GM18907 (cell line): ENCODE measurements at regions not wholly inside any gene's neighbourhood (a gene's known extent, or its start where the extent isn't known, plus 50 kb on each side); places are given as distances from the start of the nearest gene placed in this dataset.
A peak's percentile ranks its signal among the peaks of the same experiment; 100 is the strongest.

ENCODE experiments used
- ATAC-seq: cut with Tn5 transposase; IDR thresholded peaks from one replicate; pipeline ENCODE4 v1.9.1; 2021; ENCODE audit warnings: mild to moderate bottlenecking, moderate library complexity; ENCODE audit not compliant: unreplicated experiment

GRCh38 chr18:77650799-77651385, 401.2 kb downstream of the GALR1 start:
- ATAC-seq = peak; percentile 87

GRCh38 chr18:77651441-77651840, 401.8 kb downstream of the GALR1 start:
- ATAC-seq = no peak

- ATAC-seq = no peak
Measured at GRCh38 chr18:77653792-77654191, 404.1 kb downstream of the GALR1 start.

- ATAC-seq = no peak
Measured at GRCh38 chr18:77654302-77654701, 404.7 kb downstream of the GALR1 start.

GRCh38 chr18:77657651-77658298, 408.1 kb downstream of the GALR1 start:
- no peak for ATAC-seq

GRCh38 chr18:77658299-77658662, 408.6 kb downstream of the GALR1 start:
- ATAC-seq = no peak

- ATAC-seq = no peak
Measured at GRCh38 chr18:77658751-77659448, 409.3 kb downstream of the GALR1 start.

GRCh38 chr18:77666613-77667012, 417.0 kb downstream of the GALR1 start:
- ATAC-seq = no peak

GRCh38 chr18:77668219-77668618, 418.6 kb downstream of the GALR1 start:
- no peak for ATAC-seq

- no peak for ATAC-seq
Measured at GRCh38 chr18:77669331-77669730, 419.7 kb downstream of the GALR1 start.

GRCh38 chr18:77671456-77672167, 422.0 kb downstream of the GALR1 start:
- ATAC-seq = no peak

GRCh38 chr18:77676910-77677309, 427.3 kb downstream of the GALR1 start:
- ATAC-seq = no peak

- no peak for ATAC-seq
Measured at GRCh38 chr18:77677536-77677935, 427.9 kb downstream of the GALR1 start.

- ATAC-seq = no peak
Measured at GRCh38 chr18:77679869-77680268, 430.2 kb downstream of the GALR1 start.

- no peak for ATAC-seq
Measured at GRCh38 chr18:77700051-77700450, 450.4 kb downstream of the GALR1 start.

GRCh38 chr18:77701977-77702376, 452.3 kb downstream of the GALR1 start:
- no peak for ATAC-seq

- ATAC-seq = no peak
Measured at GRCh38 chr18:77702686-77703085, 453.0 kb downstream of the GALR1 start.

- ATAC-seq = no peak
Measured at GRCh38 chr18:77705301-77705700, 455.7 kb downstream of the GALR1 start.

GRCh38 chr18:77708826-77709506, 459.3 kb downstream of the GALR1 start:
- ATAC-seq = peak; percentile 96

GRCh38 chr18:77711096-77711495, 461.4 kb downstream of the GALR1 start:
- no peak for ATAC-seq

- ATAC-seq = no peak
Measured at GRCh38 chr18:77714716-77715115, 465.1 kb downstream of the GALR1 start.
